Sigmoid colon (tissue), 6 donors: ENCODE measurements at regions not wholly inside any gene's neighbourhood (a gene's known extent, or its start where the extent isn't known, plus 50 kb on each side); places are given as distances from the start of the nearest gene placed in this dataset.

Experiments
- DNase-seq: peaks from one replicate; pipeline ENCODE4 v3.0.0-alpha.2; 2019
- H3K27ac ChIP-seq, 4 donors: fragments of 200-600 bp; sonication (generic); one replicate each; pipeline ENCODE4 v1.5.1; 2016 to 2019; ENCODE audit warnings: mild to moderate bottlenecking in 1 of 4
- H3K27me3 ChIP-seq, 3 donors: fragments of 200-600 bp; sonication (generic); one replicate each; pipeline ENCODE4 v1.5.1; 2019; ENCODE audit warnings: mild to moderate bottlenecking in 1 of 3
- H3K36me3 ChIP-seq, 4 donors: fragments of 200-600 bp; sonication (generic); one replicate each; pipeline ENCODE4 v1.5.1; 2016 to 2019
- H3K4me1 ChIP-seq, 4 donors: fragments of 200-600 bp; sonication (generic); one replicate each; pipeline ENCODE4 v1.5.1; 2017 to 2019
- H3K4me3 ChIP-seq, 4 donors: fragments of 200-600 bp; sonication (generic); one replicate each; pipeline ENCODE4 v1.5.1; 2017 to 2019; ENCODE audit warnings: mild to moderate bottlenecking in 2 of 4, moderate library complexity in 1 of 4
- H3K9me3 ChIP-seq, 4 donors: fragments of 200-600 bp in 3 of 4; sonication (generic) in 3 of 4; one replicate each; pipeline versions ENCODE4 v1.5.1 to v1.6.1; 2013 to 2019
- EP300 ChIP-seq, 4 donors: sonication (generic); formaldehyde crosslinking; IDR thresholded peaks; one replicate each; pipeline ENCODE4 v1.6.1; 2017; ENCODE audit warnings: antibody characterized with exemption in 4 of 4
- POLR2A ChIP-seq, 2 donors: fragments of 450-650 bp; IDR thresholded peaks; one replicate each; pipeline ENCODE4 v1.6.1; 2016; ENCODE audit warnings: antibody characterized with exemption in 2 of 2, mild to moderate bottlenecking in 2 of 2, moderate library complexity in 2 of 2
- POLR2AphosphoS5 ChIP-seq, 4 donors: sonication (generic); formaldehyde crosslinking; IDR thresholded peaks; one replicate each; pipeline ENCODE4 v1.6.1; 2017; ENCODE audit warnings: antibody characterized with exemption in 4 of 4
- WGBS, 2 donors: extraction: QIAGEN DNeasy Blood & Tissue Kit; methylation state at CpG; one replicate each; pipeline ENCODE4 v1.1.7; 2013; 5-methylcytosine and 5-hydroxymethylcytosine counted together
- intact Hi-C: fragments of 100-400 bp; cut with DNase I; formaldehyde crosslinking; loops from one replicate; pipeline ENCODE4 v1.15.1; 2023
- TF ChIP-seq, protein P1 (sequence below), 4 experiments: fragments of 450-650 bp in 3 of 4; fragments of 200-600 bp in 1 of 4; IDR thresholded peaks; one replicate each; pipeline ENCODE4 v1.5.1; 2016 to 2019; ENCODE audit warnings: antibody characterized with exemption in 4 of 4, mild to moderate bottlenecking in 3 of 4, moderate library complexity in 2 of 4
- donor health status: healthy with polysubstance abuse.
- donor health status: healthy.

DNA sequence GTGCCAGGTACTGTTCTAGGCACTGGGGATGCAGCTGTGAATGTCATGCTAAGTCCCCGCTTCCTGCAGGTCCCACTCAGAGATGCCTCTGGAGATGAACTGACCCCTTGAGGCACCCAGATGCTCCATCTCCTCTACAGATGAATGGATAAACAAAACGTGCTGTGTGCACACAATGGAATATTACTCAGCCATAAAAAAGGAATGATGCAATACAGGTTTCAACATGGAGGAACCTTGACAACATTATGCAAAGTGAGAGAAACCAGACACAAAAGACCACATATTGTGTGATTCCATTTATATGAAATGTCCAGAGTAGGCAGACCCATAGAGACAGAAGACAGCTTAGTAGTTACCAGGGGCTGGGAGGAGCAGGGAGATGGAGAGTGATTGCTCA is 320.1 kb upstream of the DIO3 start:
- Histone ChIP-seq H3K27ac (no peak overlapping the region), H3K36me3 (no peaks in the 10 kb centered on the region), H3K9me3 (no peaks in the 10 kb centered on the region), H3K27me3 (no peaks in the 10 kb centered on the region), H3K4me1 (no peaks in the 10 kb centered on the region), H3K4me3 (no peak overlapping the region)
- TF ChIP-seq, protein P1, sequence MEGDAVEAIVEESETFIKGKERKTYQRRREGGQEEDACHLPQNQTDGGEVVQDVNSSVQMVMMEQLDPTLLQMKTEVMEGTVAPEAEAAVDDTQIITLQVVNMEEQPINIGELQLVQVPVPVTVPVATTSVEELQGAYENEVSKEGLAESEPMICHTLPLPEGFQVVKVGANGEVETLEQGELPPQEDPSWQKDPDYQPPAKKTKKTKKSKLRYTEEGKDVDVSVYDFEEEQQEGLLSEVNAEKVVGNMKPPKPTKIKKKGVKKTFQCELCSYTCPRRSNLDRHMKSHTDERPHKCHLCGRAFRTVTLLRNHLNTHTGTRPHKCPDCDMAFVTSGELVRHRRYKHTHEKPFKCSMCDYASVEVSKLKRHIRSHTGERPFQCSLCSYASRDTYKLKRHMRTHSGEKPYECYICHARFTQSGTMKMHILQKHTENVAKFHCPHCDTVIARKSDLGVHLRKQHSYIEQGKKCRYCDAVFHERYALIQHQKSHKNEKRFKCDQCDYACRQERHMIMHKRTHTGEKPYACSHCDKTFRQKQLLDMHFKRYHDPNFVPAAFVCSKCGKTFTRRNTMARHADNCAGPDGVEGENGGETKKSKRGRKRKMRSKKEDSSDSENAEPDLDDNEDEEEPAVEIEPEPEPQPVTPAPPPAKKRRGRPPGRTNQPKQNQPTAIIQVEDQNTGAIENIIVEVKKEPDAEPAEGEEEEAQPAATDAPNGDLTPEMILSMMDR (IDR thresholded peaks at IDR 0.05): no peak
- TF ChIP-seq EP300 (IDR thresholded peaks at IDR 0.05) (no peak), POLR2A (IDR thresholded peaks at IDR 0.05) (no peak)
- no peak for DNase-seq
- intact Hi-C loops: no loop called here
- WGBS, 2 donors: 68 to 87% methylated on average over 2 of the region's 2 CpGs

DNA sequence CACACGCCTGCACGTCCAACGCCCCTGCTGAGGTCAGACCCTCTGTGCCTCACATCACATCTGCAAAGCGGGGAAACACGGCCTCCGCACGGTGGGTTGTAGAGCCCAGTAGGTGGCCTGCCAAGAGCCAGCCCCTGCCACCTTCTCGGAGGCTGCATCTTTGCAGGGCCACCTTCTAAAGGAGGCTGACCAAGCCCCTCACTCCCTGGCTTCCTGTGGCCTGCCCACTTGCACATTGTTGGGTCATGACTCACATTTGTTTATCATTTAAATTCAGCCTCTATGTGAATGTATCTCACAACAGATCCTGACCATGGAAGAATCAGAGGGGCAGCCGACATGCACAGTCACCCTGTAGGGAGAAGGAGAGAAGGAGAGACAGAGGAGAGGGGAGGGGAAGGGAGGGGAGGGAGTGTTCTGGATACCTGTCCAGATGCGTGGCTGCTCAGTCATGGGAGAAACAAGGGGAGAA is 319.5 kb upstream of the DIO3 start:
- no peak overlapping the region for H3K4me3 ChIP-seq
- intact Hi-C loops: no loop called here
- H3K9me3 ChIP-seq: no peaks in the 10 kb centered on the region
- no peak overlapping the region for H3K27ac ChIP-seq
- no peaks in the 10 kb centered on the region for H3K36me3 ChIP-seq
- TF ChIP-seq POLR2A (IDR thresholded peaks at IDR 0.05) (no peak), EP300 (IDR thresholded peaks at IDR 0.05) (no peak), POLR2AphosphoS5 (IDR thresholded peaks at IDR 0.05) (no peak)
- TF ChIP-seq, protein P1 (IDR thresholded peaks at IDR 0.05): no peak
- 82 to 85% methylated on average over 10 of the region's 10 CpGs for WGBS, 2 donors
- H3K4me1 ChIP-seq: no peaks in the 10 kb centered on the region
- no peak for DNase-seq
- H3K27me3 ChIP-seq: no peaks in the 10 kb centered on the region

DNA sequence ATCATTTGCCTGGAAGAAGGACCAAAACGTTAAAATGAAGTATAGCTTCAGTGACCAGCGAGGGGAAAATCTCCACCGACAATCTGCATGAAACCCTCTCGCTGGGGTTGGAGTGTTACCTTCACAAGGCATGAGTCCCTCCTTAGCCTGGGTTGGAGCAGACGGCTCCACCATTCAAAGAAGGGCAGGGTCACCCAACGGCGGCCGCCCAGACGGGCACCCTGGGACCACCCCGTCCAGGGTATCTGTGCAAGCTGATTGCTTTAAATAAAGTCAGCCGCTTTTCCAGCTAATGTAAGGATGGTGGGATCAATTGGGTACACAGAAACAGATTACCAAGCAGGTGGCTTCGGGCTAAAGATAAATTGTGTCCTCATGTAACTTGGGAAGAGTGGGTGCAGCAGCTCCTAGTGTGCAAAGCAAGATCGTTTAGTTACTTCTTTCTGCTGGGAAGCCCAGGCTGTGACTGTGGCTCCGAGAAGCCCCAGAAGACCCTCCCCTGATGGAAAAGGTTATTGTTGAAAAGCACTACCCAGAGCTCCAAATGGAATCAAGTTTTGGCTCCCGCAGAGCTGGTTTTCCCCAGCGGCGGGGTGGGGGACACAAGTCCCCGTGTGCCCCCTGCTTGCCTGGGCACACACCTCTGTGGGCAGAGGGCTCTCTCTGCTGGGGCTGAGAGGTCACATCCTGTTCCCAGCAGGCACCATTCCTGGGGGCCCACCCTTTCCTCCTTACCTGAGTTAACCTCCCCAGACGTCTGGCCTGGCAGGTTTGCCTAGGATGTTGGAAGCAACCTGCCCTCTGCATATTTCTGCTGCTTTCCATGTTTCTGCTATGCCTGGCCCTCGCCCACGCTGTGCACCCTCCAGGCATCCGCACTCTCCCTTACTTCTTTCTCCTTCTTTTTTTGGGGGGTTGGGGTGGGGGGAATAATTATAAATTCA is 318.6 kb upstream of the DIO3 start:
- WGBS, 2 donors: 73 to 89% methylated on average over 22 of the region's 22 CpGs
- no peak overlapping the region for H3K27ac ChIP-seq
- H3K4me3 ChIP-seq: no peak overlapping the region
- H3K9me3 ChIP-seq: no peaks in the 10 kb centered on the region
- intact Hi-C loops: no loop called here
- no peak for TF ChIP-seq POLR2AphosphoS5 (IDR thresholded peaks at IDR 0.05)
- TF ChIP-seq EP300 (IDR thresholded peaks at IDR 0.05): no peak
- TF ChIP-seq POLR2A (IDR thresholded peaks at IDR 0.05): no peak
- TF ChIP-seq, protein P1 (IDR thresholded peaks at IDR 0.05): no peak
- no peak for DNase-seq
- H3K4me1 ChIP-seq: no peaks in the 10 kb centered on the region
- no peaks in the 10 kb centered on the region for H3K27me3 ChIP-seq
- H3K36me3 ChIP-seq: no peaks in the 10 kb centered on the region

DNA sequence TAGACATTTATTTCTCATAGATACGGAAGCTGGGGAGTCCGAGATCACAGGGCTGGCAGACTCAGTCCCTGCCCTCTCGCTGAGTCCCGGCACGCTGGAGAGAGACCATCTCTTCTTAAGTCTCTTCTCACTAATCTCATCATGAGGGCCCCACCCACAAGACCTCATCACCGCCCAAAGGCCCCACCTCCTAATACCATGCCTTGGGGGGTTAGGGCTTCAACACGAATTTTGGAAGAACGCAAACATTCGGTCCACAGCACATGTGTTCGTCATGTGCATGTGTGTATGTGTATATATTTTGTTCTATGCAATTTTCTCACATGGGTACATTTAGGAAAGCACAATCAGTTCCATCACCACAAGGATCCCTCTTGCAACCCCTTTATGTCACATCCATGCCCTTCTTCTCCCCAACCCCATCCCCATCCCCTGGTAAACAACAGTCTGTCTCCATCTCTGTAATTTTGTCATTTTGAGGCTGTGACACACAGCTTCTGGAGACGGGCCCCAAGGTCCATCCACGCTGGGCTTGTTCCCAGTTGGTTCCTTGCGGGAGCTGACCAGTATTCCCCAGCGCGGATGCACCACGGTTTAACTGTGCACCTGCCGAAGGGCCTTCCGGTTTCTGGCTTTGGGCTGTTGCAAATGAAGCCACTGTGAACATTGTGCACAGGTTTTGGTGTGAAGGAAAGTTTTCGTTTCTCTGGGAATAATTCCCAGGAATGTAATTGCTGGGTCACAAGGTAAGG is 317.5 kb upstream of the DIO3 start:
- no peak for DNase-seq
- 91 to 94% methylated on average over 19 of the region's 19 CpGs for WGBS, 2 donors
- no peak overlapping the region for H3K4me3 ChIP-seq
- no peak for TF ChIP-seq EP300 (IDR thresholded peaks at IDR 0.05)
- no peak for TF ChIP-seq POLR2A (IDR thresholded peaks at IDR 0.05)
- TF ChIP-seq POLR2AphosphoS5 (IDR thresholded peaks at IDR 0.05): no peak
- TF ChIP-seq, protein P1 (IDR thresholded peaks at IDR 0.05): no peak
- no peaks in the 10 kb centered on the region for H3K36me3 ChIP-seq
- H3K27ac ChIP-seq: no peak overlapping the region
- H3K27me3 ChIP-seq: no peaks in the 10 kb centered on the region
- no peaks in the 10 kb centered on the region for H3K9me3 ChIP-seq
- no peaks in the 10 kb centered on the region for H3K4me1 ChIP-seq
- intact Hi-C loops: no loop called here
